DLD1 (cell line): ENCODE measurements at regions not wholly inside any gene's neighbourhood (a gene's known extent, or its start where the extent isn't known, plus 50 kb on each side); places are given as distances from the start of the nearest gene placed in this dataset.
"Not testable (repeated sequence)": the region's sequence is repeated elsewhere in the genome, so short reads cannot be mapped to it uniquely, and the experiment has no call there.

Experiments used
- in situ Hi-C: cut with HindIII; loops from 2 replicates; pipeline ENCODE4 v1.10.0; 2017; ENCODE audit warnings: low sequenced_read_pairs

GRCh38 chr5:156226485-156226884 lies 100.5 kb upstream of the SGCD start:
- in situ Hi-C loops, result not testable (repeated sequence)

GRCh38 chr5:156230887-156231286 lies 96.1 kb upstream of the SGCD start:
- in situ Hi-C loops, result no loop called here

- in situ Hi-C loops, result no loop called here
Measured at GRCh38 chr5:156232251-156232869, 94.6 kb upstream of the SGCD start.

- in situ Hi-C loops, result no loop called here
Measured at GRCh38 chr5:156237361-156237760, 89.6 kb upstream of the SGCD start.

GRCh38 chr5:156239800-156240199 lies 87.2 kb upstream of the SGCD start:
- in situ Hi-C loops, result no loop called here

- in situ Hi-C loops, result no loop called here
Measured at GRCh38 chr5:156240414-156240813, 86.5 kb upstream of the SGCD start.

GRCh38 chr5:156241266-156241665 lies 85.7 kb upstream of the SGCD start:
- in situ Hi-C loops, result no loop called here

- in situ Hi-C loops, result no loop called here
Measured at GRCh38 chr5:156245895-156246294, 81.1 kb upstream of the SGCD start.

GRCh38 chr5:156251076-156251475 lies 75.9 kb upstream of the SGCD start:
- in situ Hi-C loops, result no loop called here

- in situ Hi-C loops, result no loop called here
Measured at GRCh38 chr5:156253130-156253529, 73.8 kb upstream of the SGCD start.

- in situ Hi-C loops, result no loop called here
Measured at GRCh38 chr5:156254196-156254595, 72.8 kb upstream of the SGCD start.

- in situ Hi-C loops, result no loop called here
Measured at GRCh38 chr5:156256642-156257041, 70.3 kb upstream of the SGCD start.

- in situ Hi-C loops, result no loop called here
Measured at GRCh38 chr5:156258934-156259333, 68.0 kb upstream of the SGCD start.

- in situ Hi-C loops, result no loop called here
Measured at GRCh38 chr5:156259618-156260017, 67.3 kb upstream of the SGCD start.

- in situ Hi-C loops, result no loop called here
Measured at GRCh38 chr5:156261275-156261939, 65.6 kb upstream of the SGCD start.

- in situ Hi-C loops, result no loop called here
Measured at GRCh38 chr5:156271569-156271968, 55.4 kb upstream of the SGCD start.

GRCh38 chr5:156272139-156272538 lies 54.8 kb upstream of the SGCD start:
- in situ Hi-C loops, result no loop called here

GRCh38 chr5:156273325-156273724 lies 53.6 kb upstream of the SGCD start:
- in situ Hi-C loops, result no loop called here

- in situ Hi-C loops, result no loop called here
Measured at GRCh38 chr5:156274453-156274852, 52.5 kb upstream of the SGCD start.
